TTC549 (cell line): ENCODE measurements at regions not wholly inside any gene's neighbourhood (a gene's known extent, or its start where the extent isn't known, plus 50 kb on each side); places are given as distances from the start of the nearest gene placed in this dataset.
"Not testable (repeated sequence)": the region's sequence is repeated elsewhere in the genome, so short reads cannot be mapped to it uniquely, and the experiment has no call there.

Experiments
- FAIRE-seq: peaks from 2 replicates; lab custom pipeline; 2012; peaks lifted over from hg19 to GRCh38; lab: Jason Lieb, UNC

- FAIRE-seq, result no peak
These were observed 1459.2 kb upstream of the SLC10A2 start for GRCh38 chr13:104525467-104525866.

- FAIRE-seq, result no peak
These were observed 1456.2 kb upstream of the SLC10A2 start for GRCh38 chr13:104522235-104523072.

- FAIRE-seq, result no peak
These were observed 1444.2 kb upstream of the SLC10A2 start for GRCh38 chr13:104510422-104510821.

- FAIRE-seq, result not testable (repeated sequence)
These were observed 1427.3 kb upstream of the SLC10A2 start for GRCh38 chr13:104493502-104493901.

- no peak for FAIRE-seq
These were observed 1425.7 kb upstream of the SLC10A2 start for GRCh38 chr13:104491916-104492315.

GRCh38 chr13:104487006-104487405, 1420.8 kb upstream of the SLC10A2 start:
- FAIRE-seq, result no peak

- no peak for FAIRE-seq
These were observed 1419.4 kb upstream of the SLC10A2 start for GRCh38 chr13:104485571-104485970.

GRCh38 chr13:104483631-104484030, 1417.4 kb upstream of the SLC10A2 start:
- FAIRE-seq, result no peak

- FAIRE-seq, result no peak
These were observed 1411.0 kb upstream of the SLC10A2 start for GRCh38 chr13:104477261-104477660.

GRCh38 chr13:104473936-104474335, 1407.7 kb upstream of the SLC10A2 start:
- no peak for FAIRE-seq

GRCh38 chr13:104466016-104466415, 1399.8 kb upstream of the SLC10A2 start:
- no peak for FAIRE-seq

GRCh38 chr13:104461049-104461448, 1394.8 kb upstream of the SLC10A2 start:
- FAIRE-seq, result no peak

GRCh38 chr13:104460554-104460953, 1394.3 kb upstream of the SLC10A2 start:
- FAIRE-seq, result no peak

GRCh38 chr13:104450006-104450405, 1383.8 kb upstream of the SLC10A2 start:
- FAIRE-seq, result no peak

- no peak for FAIRE-seq
These were observed 1381.1 kb upstream of the SLC10A2 start for GRCh38 chr13:104447348-104447747.

GRCh38 chr13:104442536-104442935, 1376.3 kb upstream of the SLC10A2 start:
- FAIRE-seq, result no peak

GRCh38 chr13:104436555-104436954, 1370.3 kb upstream of the SLC10A2 start:
- FAIRE-seq, result no peak

GRCh38 chr13:104431895-104432294, 1365.7 kb upstream of the SLC10A2 start:
- no peak for FAIRE-seq

- no peak for FAIRE-seq
These were observed 1360.2 kb upstream of the SLC10A2 start for GRCh38 chr13:104426435-104426834.

- no peak for FAIRE-seq
These were observed 1356.5 kb upstream of the SLC10A2 start for GRCh38 chr13:104422668-104423067.

GRCh38 chr13:104416973-104417372, 1350.8 kb upstream of the SLC10A2 start:
- no peak for FAIRE-seq

- FAIRE-seq, result no peak
These were observed 1348.6 kb upstream of the SLC10A2 start for GRCh38 chr13:104414771-104415170.

- FAIRE-seq, result no peak
These were observed 1348.0 kb upstream of the SLC10A2 start for GRCh38 chr13:104414181-104414580.

GRCh38 chr13:104411141-104411765, 1345.0 kb upstream of the SLC10A2 start:
- no peak for FAIRE-seq
